Psoas muscle (tissue), 7 donors: ENCODE measurements at regions not wholly inside any gene's neighbourhood (a gene's known extent, or its start where the extent isn't known, plus 50 kb on each side); places are given as distances from the start of the nearest gene placed in this dataset.

Experiments used
- ATAC-seq, 4 donors: fragments of 200-7000 bp; cut with Tn5 transposase; one replicate each; pipeline ENCODE4 v1.9.1; 2020; ENCODE audit warnings: moderate library complexity in 3 of 4, mild to moderate bottlenecking in 2 of 4
- DNase-seq, 2 donors: peaks; one replicate each; pipeline ENCODE4 v3.0.0-alpha.2; 2020
- H3K27ac ChIP-seq: fragments of 200-600 bp; one replicate; pipeline ENCODE4 v1.8.0; 2022
- H3K27me3 ChIP-seq, 3 donors: fragments of 200-600 bp in 1 of 3; one replicate each; pipeline versions ENCODE4 v1.6.1 to v1.8.0; 2013 to 2022; ENCODE audit warnings: low read length in 2 of 3, mild to moderate bottlenecking in 2 of 3, moderate library complexity in 1 of 3; ENCODE audit not compliant: insufficient read depth in 3 of 3
- H3K36me3 ChIP-seq, 2 donors: fragments of 200-600 bp in 1 of 2; one replicate each; pipeline versions ENCODE4 v1.6.1 to v1.8.0; 2013 to 2022; ENCODE audit warnings: low read depth in 1 of 2, mild to moderate bottlenecking in 1 of 2, moderate library complexity in 1 of 2; ENCODE audit not compliant: insufficient read depth in 1 of 2
- H3K4me1 ChIP-seq: fragments of 200-600 bp; one replicate; pipeline ENCODE4 v1.8.0; 2022
- H3K4me3 ChIP-seq: fragments of 200-600 bp; one replicate; pipeline ENCODE4 v1.8.0; 2022; ENCODE audit warnings: mild to moderate bottlenecking
- H3K9me3 ChIP-seq: fragments of 200-600 bp; one replicate; pipeline ENCODE4 v1.8.0; 2022
- WGBS, 3 donors: extraction: QIAGEN DNeasy Blood & Tissue Kit; methylation state at CpG; one replicate each; pipeline versions ENCODE4 v1.1.6 to v1.1.7; 2013; 5-methylcytosine and 5-hydroxymethylcytosine counted together
- intact Hi-C, 2 donors: fragments of 100-400 bp; cut with DNase I; formaldehyde crosslinking; loops; one replicate each; pipeline versions ENCODE4 v1.11.0 to v1.14.2; 2022
- TF ChIP-seq, protein P1 (sequence below): fragments of 200-600 bp; IDR thresholded peaks from one replicate; pipeline ENCODE4 v1.8.0; 2022; ENCODE audit warnings: antibody characterized with exemption
- donor health status: healthy with polysubstance abuse.
- donor health status: DM: no; HTN: no; CAD: no; lungs with moderate emphysema.
- donor health status: Bipolar disorder and iron deficiency.
- donor health status: healthy.
- donor health status: DM: yes; HTN: yes; CAD: no.
- donor health status: DM: no; HTN: no; CAD: no.
- donor health status: DM: yes; HTN: yes; CAD: no.

DNA sequence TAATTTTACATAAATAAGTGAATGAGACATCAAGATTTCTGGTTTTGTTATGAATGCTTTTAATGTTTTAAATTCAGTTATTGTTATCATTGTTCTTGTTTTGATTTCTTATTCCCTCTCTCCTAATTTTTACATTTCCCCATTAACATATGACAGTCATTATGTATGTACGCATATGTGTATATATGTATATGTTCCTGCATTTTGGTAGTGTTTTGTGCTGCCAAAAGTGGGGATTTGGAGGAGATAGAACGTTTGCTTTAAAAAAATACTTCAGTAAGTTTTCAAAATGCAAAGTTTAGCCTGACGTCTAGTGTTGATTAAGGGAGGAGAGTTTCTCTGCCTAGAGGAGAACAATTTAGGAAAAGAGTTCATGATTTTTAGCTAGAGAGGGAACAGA is 385.2 kb downstream of the EPHA4 start:
- ATAC-seq: no peak
- H3K27me3 ChIP-seq: no peaks in the 10 kb centered on the region
- no peaks in the 10 kb centered on the region for H3K36me3 ChIP-seq
- no peaks in the 10 kb centered on the region for H3K4me1 ChIP-seq
- H3K4me3 ChIP-seq: no peak overlapping the region
- no peaks in the 10 kb centered on the region for H3K9me3 ChIP-seq
- H3K27ac ChIP-seq: no peak overlapping the region
- no peak for DNase-seq
- intact Hi-C loops: no loop called here
- TF ChIP-seq, protein P1, sequence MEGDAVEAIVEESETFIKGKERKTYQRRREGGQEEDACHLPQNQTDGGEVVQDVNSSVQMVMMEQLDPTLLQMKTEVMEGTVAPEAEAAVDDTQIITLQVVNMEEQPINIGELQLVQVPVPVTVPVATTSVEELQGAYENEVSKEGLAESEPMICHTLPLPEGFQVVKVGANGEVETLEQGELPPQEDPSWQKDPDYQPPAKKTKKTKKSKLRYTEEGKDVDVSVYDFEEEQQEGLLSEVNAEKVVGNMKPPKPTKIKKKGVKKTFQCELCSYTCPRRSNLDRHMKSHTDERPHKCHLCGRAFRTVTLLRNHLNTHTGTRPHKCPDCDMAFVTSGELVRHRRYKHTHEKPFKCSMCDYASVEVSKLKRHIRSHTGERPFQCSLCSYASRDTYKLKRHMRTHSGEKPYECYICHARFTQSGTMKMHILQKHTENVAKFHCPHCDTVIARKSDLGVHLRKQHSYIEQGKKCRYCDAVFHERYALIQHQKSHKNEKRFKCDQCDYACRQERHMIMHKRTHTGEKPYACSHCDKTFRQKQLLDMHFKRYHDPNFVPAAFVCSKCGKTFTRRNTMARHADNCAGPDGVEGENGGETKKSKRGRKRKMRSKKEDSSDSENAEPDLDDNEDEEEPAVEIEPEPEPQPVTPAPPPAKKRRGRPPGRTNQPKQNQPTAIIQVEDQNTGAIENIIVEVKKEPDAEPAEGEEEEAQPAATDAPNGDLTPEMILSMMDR: no peak
- WGBS, 3 donors: 62 to 64% (median 62%) methylated on average over 3 of the region's 3 CpGs

- H3K9me3 ChIP-seq: no peaks in the 10 kb centered on the region
- H3K4me1 ChIP-seq: no peaks in the 10 kb centered on the region
- no peaks in the 10 kb centered on the region for H3K36me3 ChIP-seq
- WGBS, 3 donors: 49 to 53% (median 49%) methylated on average over 8 of the region's 8 CpGs
- DNase-seq: no peak
- H3K27ac ChIP-seq: no peak overlapping the region
- TF ChIP-seq, protein P1: no peak
- ATAC-seq: no peak
- intact Hi-C loops: no loop called here
- H3K4me3 ChIP-seq: no peak overlapping the region
- no peaks in the 10 kb centered on the region for H3K27me3 ChIP-seq
These were observed 382.6 kb downstream of the EPHA4 start for GRCh38 chr2:221189431-221190067.

GRCh38 chr2:221195829-221196228 is 376.3 kb downstream of the EPHA4 start:
- no peak overlapping the region for H3K27ac ChIP-seq
- no peak overlapping the region for H3K4me3 ChIP-seq
- H3K4me1 ChIP-seq: no peaks in the 10 kb centered on the region
- intact Hi-C loops: no loop called here
- no peaks in the 10 kb centered on the region for H3K27me3 ChIP-seq
- no peak for DNase-seq
- 97 to 100% (median 97%) methylated on average over 1 of the region's 1 CpG for WGBS, 3 donors
- no peak for ATAC-seq
- TF ChIP-seq, protein P1: no peak
- H3K36me3 ChIP-seq: no peaks in the 10 kb centered on the region
- no peaks in the 10 kb centered on the region for H3K9me3 ChIP-seq

DNA sequence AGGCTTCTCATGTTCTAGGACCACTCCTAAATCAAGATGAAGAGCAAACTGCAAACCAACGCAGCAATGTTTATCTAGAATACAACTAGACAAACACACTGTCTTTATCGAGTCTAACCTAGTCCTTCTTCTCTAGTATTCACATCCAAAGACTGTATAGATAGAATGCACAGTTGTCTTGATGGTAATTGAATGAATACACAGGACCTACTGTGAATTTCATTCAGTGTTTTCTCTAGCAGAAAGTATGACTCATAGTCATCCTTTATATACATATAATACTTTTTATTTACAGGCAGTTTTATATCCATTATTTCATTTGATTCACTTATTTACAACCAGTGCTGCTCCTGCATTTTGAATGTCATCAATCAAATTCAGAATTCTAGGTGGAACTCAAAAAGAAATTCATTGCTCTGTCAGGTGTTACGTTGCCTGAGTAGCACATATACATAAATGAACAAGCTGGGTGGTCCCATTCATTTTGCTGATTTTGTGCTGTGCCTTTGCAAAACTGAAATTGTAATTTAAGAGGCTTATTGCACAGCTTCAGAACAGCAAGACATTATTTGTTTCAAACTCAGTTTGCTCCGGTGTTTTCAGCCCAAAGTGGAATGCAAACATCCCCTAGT is 374.8 kb downstream of the EPHA4 start:
- intact Hi-C loops: no loop called here
- Histone ChIP-seq H3K27me3 (no peaks in the 10 kb centered on the region), H3K4me1 (no peaks in the 10 kb centered on the region), H3K36me3 (no peaks in the 10 kb centered on the region), H3K4me3 (no peak overlapping the region), H3K9me3 (no peaks in the 10 kb centered on the region), H3K27ac (no peak overlapping the region)
- ATAC-seq (no peak), DNase-seq (no peak)
- TF ChIP-seq, protein P1: no peak
- WGBS, 3 donors: 74 to 81% (median 81%) methylated on average over 4 of the region's 4 CpGs

DNA sequence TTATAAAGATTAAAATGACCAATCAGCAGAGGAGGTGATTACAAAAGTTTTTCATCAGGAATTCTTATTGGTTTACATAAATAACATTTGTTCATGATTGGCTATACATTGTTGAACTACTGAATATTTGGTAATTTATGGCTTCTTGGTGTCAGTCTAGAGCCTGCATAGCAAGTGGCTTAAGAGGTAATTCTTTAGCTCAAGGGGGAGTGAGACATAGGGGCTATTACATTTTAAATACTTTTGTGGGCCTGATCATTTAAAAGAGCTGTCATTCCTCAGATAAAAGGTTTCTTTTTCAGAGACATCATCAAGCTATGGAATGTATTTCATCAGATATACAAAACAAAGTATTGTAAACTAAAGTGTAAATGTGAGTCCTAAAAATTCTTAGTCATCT is 373.8 kb downstream of the EPHA4 start:
- H3K27me3 ChIP-seq: no peaks in the 10 kb centered on the region
- H3K9me3 ChIP-seq: no peaks in the 10 kb centered on the region
- no peaks in the 10 kb centered on the region for H3K4me1 ChIP-seq
- H3K27ac ChIP-seq: no peak overlapping the region
- H3K36me3 ChIP-seq: no peaks in the 10 kb centered on the region
- TF ChIP-seq, protein P1: no peak
- no peak overlapping the region for H3K4me3 ChIP-seq
- ATAC-seq (no peak), DNase-seq (no peak)
- intact Hi-C loops: no loop called here
